NCI-H82 treated with DMSO at 0.1 percent for 48 hours (cell line): ENCODE measurements at regions not wholly inside any gene's neighbourhood (a gene's known extent, or its start where the extent isn't known, plus 50 kb on each side); places are given as distances from the start of the nearest gene placed in this dataset.
A peak's percentile ranks its signal among the peaks of the same experiment; 100 is the strongest.

ENCODE experiments used
- DNase-seq: peaks from one replicate; lab custom pipeline; 2025; ENCODE audit not compliant: unreplicated experiment; lab: John Stamatoyannopoulos, UW

DNA sequence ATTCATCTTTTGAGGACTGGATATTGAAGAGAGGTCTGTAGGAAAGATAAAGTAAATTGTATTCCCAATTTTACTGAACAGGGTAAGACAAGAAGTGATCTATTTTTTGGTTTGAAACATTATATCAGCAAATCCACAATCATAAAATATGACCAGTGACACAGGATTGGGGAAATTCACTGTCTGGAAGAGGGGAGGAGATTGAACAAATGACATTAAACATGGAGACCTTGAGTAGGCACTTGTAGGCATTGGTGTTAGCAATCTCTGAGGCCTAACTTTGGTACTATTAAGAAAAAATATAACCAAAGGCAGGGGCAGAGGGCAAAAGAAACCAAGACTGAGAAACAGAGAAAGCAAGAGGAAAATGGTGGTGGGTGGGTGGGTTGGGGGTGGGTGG, 132.6 kb upstream of the TMEM161B start:
- DNase-seq = no peak

DNA sequence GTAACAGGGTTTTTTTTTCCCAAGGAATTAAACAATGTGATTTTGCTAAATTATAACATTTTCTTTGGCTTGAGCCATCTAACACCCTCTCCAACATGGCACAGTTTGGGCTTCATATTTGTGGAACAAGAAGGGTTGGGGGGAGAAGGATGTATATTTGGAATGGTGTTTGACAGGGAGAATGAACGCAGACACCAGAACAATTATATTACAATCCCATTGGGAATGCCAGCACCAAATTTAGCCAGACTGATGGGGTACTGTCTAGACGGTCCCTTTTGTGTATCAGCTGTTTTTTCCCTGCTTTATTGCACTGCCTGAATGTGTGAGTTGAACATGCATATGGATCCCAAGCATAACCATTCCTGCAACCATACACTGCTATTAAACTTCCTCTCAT, 130.9 kb upstream of the TMEM161B start:
- DNase-seq = no peak

DNA sequence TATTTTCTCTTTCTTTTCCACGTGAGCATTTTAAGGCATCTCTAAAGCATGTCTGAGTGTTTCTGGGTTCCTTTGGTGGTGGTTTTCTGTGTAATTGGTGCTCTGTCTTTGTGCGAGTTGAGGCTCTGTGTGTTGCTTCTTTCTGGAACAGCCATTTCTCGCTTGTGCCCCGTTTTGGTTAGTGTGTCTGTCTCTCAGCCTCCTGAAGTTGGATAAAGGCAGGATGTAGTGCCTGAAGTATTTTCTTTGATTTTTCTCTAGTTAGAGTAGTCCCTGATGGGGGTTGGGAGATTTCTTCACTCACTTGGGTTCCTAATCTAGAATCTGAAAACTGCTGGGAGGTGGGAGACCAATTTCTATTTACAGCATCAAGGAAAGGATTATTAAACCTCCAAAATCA, 129.7 kb upstream of the TMEM161B start:
- no peak for DNase-seq

DNA sequence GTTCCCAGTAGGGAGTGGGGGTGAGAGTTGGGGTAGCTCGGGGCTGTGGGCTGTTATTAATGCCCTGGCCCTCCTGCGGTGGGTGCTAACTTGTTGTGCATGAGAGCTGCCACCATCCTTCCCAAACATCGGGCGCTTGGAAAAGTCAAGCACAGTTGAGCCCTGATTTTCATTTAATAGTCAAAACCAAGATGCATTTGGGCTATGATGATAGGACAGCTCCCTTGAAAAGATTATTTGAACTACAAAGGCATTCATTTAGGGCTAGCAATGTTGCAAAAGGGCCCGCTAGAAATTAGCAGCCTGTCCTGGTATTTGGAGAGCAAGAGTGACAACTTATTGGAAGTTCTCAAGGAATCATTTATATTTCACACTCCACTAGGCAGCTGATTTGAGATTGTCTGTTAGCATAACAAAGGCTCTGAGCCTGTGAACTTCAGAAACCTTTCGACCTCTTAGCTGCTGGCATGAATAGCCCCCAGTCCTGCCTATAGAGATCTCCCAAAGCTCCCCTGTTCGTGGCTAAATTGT, 128.2 kb upstream of the TMEM161B start:
- no peak for DNase-seq

DNA sequence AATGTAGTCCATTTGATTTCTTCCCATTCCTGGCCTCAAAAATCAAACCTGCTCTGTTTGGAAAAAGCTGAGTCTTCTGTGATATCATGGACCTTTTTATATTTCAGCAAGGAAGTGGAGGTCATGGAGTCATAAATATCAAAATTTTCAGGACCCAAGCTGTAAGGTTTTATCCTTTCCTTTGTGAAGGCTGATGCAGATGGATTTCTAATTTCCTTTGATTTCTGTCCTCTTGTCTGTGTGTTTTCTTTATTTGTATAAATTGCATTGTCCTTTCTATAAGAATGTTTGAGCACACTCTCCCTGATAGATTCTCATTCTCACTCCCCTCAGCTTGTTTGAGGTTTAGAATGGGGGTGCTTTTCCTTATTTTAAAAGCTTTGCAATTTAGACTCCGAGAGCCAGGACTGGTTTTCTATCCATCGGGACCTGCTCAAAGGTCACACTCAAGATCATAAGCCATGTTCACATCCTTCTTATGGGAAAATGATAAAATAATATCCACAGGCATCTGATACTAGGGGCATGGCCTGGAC, 127.4 kb upstream of the TMEM161B start:
- no peak for DNase-seq

DNA sequence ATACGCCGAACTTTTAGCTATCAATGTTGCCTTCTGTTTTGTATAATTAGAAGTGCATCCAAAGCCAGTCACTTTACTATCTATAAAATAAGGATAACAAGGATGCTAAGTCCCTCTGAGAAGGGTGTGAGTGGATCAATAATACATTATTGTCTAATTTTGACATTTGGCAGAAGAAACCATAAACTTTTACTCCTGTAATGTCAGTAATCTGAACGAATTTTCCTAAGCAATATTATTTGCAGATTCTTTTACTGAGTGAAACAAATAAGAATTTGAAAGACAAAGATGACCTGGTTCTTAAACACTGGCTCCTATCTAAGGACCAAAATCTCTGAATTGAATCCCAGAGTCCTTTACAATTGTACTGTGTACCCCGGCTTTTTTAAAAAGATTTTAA, 126.6 kb upstream of the TMEM161B start:
- DNase-seq = no peak

DNA sequence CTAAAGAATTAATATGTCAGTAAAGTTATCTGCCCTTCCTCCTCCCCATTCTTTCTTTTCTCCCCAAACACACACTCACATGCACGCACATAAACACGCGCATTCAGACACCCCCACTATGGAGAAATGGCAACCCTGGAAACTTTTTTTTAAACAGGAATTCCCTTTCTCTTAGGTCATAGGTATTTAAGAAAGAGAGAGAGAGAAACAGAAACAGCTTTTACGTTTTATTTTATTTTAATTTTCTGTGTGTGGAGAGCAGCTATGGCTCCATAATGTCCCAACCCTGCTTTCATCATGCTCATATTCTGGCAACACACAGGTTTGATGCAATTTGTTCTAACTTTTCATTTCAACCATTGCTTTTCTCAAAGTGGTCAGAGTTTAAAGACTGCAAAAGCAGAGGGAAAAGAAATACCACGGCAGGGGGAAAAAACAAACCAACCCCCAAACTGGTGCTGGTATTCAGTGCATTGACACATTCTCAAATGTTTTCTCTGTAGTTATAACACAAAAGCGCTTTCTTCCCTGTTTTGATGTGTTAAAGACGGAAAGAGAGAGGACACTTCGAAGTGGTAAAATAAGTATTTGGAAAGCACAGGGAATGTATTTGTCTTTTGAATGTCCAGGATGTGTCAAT, 126.0 kb upstream of the TMEM161B start:
- no peak for DNase-seq

DNA sequence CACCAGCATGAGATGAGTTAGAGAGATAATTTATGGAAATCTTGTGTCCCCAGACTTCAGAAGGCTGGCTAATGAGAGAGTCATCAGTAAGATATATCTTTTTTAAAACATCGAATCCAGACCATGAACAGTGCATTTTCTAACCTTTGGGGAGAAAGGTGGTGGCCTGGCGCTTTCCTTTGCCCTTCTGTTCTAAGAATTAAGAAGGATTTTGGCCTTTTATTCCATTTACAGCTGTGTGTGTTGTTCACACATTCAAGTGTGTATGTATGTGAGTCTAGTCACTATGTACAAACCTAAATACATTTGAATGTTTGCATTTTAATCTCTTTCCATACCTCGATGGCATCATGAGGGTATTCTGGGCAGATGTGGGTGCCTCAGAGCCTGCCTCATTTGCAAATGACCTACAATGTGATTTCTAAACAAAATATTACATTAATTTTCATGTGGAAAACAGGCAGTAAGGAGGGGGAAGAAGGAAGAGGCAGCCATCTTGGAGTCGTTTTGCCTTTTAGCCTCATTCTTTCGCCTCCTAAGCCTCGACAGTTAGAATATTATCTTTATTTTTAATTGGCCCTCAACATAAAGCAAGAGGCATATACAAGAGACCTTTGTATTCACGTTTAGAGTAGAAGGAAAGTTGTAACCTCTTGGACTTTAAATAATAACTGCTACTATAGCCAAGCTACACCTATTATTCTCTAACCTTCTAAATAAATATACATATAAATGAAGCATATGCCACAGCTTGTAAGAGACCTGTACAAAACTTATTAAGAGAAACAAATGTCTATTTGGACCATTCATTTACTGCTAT, 125.3 kb upstream of the TMEM161B start:
- DNase-seq = no peak

DNA sequence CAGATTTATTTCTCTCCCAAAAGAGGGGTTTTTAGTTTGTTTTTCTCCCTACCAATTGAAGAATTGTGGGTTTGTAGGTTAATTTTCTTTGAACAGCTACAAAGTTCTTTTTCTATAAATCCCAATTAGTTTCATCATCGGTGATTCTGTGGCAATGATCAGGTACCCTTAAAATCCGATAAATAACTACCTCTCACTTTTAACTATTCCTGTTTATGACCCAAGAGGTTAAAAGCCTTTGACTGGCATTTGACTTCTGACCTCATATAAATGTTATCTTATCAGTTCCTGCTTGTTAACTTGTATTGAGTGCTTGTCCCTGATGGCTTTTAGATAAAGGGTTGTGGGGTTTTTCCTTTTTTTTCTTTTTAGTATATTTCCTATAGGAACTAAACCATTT, 124.4 kb upstream of the TMEM161B start:
- DNase-seq = no peak

DNA sequence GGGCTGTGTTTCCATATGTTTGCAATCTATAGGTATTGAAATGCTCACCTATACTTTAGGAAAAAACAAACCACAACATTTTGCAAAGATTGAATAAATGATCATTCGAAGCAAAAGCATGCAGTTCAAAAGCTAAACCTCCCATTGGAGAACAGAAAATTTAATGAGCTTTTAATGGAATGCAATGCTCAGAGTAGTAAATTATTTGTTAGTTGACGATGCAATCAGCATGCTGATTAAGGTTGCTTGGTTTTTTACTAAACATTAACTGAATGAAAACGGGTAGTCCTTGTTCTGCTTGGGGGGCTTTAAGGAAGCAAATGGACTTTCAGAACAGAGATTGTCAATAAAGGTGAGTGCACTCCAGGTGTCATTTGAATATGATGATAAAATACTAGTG, 123.3 kb upstream of the TMEM161B start:
- no peak for DNase-seq

DNA sequence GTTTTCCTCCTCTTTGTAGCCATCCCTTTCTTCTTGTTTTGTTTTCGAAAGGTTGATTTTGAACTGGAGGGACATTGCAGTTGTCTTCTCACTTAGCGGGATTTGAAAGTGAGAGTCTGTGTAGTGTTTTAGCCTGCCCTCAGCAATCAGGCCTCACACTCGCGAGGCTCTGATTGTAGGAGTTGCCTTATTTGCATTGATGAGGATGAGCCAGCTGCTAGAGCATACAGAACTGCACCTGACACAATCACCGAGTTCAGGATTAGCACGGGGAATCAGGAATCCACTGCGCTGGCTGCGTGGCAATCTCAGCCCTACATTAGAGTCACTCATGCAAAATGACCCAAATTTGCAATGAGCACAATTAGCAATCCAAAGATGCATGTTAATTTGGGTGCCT, 122.5 kb upstream of the TMEM161B start:
- DNase-seq = peak; percentile 34

DNA sequence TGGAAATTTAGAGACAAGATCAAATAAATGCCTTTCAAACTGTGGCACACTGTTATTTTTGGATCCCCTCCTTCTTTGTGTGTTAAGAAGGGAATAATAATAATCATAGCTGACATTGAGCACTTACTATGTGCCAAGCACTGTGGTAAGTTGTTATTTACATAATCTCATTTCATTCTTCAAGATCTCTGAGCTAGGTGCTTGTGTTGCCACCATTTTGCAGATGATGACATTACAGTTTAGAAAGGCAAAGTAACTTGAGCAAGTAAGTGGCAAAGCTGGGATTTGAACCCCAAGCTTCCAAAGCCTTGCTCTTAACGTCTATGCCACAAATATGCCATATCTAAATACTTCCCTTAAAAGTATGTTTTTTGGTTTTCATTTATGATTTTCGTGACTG, 121.8 kb upstream of the TMEM161B start:
- DNase-seq = no peak

DNA sequence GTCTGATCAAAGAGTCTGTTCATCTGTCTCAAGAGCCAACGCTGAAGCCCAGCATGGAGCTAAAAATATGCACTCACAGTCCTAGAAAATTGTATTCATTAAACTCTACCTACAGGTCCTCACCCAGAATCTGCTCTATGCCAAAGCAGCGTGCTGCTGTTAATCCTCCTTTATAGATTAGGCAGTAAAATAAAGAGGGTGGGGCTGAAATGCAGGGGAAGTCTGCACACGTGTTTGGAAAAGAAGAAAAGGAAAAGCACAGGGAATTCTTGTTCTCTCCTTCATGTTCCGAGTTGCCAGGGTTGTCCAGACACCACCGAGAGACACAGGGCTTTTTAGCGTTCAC, 121.4 kb upstream of the TMEM161B start:
- peak; percentile 38 for DNase-seq

DNA sequence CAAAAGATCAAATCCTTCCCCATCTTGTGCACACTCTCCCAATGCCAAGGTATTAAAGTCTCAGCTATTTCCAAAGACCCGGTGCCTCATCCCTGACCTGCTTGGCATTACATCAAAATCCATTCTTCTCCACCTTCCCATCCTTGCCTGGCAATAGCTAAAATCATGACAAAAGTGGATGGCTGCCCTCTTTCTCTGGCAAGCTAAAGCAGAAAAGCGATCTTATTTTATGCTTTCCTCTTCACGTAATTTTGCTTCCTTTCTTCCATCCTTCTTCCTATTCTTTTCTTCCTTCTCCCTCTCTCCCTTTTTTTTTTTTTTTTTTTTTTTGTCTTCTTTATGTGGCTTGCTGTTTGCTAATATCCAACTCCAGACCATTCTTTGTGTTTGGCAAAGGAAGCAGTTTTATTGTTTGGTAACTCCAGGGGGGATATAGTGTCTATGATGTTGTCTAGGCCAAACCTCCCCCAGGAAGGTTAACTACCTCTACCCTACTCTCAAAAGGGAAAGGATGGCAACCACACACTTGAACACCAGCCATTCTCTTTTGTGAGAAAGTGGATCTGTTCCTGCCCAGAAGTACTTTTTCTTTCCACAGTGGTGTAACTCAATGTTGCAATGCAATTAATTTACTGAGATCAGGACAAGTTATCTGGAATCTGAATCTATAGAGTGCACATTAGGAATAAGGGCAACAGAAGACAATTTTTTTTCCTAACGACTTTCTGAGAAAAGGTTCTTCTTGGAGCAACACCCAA, 120.9 kb upstream of the TMEM161B start:
- no peak for DNase-seq

DNA sequence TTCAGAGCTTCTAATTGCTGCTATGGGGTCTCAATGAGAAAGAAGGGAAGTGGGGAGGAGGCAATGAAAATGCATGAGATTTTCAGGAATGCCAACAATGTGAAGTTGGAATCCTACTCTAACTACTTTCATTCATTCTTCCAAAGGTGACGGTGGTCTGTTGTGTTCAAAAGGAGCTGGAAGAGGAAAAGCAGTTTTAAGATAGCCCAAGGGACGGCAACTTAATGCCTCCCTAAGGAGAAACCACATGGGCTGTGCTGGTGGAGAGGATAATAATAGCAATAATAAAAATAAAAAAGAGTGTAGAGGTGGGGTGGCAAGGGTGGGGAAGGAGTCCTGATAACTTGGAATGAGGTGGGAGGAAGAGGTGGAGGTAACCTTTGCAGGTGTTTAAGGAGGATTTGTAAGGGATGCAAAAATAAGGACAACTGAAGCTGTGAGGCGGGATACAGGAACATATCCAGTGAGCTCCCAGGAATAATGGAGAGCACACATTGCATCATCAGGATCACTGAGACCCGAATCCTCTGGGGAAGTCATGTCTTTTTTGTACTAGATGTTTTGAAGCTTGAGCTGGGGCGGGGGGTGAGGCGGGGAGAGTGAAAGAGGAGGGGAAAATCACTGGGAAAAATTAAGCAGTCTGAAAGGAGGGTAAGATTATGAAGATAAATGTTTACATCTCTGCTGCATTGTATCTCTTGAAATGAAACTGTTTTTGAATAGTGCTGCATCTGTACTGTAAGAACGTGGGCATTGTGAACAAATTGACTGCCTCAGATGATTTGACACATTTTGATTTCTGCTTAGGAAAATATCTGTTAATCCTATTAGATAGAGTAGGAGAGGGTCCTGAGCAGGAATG, 120.1 kb upstream of the TMEM161B start:
- no peak for DNase-seq

DNA sequence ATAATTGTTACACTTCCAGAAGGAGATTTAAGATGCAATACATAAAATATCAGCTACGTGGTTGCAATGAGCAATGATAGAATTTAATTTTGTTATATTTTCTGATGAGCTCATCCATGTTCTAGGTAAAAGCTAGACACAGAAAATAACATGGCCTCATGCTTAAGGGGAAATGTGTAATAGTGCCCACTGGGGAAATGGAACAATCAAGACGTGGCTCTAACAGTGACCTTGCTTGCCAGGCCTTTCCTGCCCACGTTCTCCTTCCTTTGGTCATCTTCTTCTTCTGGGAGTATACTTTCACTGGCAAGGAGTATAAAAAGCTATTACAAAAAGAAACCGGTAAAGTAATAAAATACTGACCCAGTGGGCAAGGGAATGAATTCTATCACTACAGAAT, 116.2 kb upstream of the TMEM161B start:
- DNase-seq = no peak

DNA sequence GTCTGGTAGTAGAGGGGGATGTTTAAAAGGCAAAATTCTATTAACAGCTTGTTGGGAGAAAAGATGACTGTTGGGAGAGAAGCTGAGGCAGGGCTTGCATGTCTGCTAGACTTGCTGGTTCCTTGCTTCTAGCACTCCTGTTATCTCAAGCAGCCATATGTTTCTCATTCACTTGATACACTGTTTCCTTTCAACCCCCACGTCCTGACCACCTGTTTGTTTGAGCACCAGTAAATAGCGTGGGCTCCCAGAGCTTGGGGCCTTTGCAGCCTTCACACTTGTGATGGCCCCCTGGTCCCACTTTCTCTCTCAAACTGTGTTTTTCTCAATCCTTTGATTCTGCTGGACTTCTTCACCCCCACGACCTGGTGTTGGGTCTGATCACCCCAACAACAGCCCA, 111.7 kb upstream of the TMEM161B start:
- DNase-seq = no peak

DNA sequence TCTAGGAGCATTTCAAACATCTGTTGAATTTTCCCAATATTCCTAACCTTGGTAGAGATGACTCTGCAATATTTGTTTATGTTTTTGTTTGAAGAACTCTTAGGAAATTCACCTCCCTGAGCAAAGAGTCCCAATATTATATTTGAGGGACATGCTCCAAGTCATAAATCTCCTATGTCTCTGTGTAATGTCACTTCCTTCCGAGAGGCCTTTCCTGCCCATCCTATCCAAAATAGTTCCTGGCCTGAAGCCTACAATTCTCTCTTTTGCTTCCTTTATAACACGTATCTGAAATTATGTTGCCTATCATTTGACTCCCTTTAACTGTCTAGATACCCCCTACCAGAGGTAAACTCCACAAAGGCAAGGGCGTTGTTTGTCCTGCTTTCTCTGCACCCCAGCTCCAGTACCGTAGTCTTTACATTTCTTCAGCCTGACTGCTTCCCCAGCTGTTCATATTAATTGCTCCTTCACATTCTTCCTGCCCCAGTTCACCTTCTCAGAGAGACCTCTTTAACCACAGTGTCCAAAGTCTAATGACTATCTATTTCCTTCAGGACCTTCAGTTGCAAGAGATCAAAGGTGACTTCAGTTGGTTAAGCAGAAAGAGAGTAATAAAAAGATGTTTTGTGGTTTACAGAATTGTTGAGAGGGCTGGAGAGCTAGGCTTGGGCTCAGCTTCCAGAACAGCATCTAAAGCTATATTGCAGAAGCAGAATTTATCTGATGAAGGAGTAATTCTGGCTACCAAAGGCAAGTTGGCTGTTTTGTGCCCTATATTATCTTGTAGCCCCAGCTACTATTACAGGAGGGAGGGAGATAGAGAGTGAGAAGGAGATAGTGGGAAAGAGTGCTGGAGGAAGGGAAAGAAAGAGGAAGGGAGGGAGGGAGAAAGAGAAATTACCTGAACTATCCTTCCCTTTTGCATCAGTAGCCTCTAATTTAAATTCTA, 109.3 kb upstream of the TMEM161B start:
- DNase-seq = no peak

DNA sequence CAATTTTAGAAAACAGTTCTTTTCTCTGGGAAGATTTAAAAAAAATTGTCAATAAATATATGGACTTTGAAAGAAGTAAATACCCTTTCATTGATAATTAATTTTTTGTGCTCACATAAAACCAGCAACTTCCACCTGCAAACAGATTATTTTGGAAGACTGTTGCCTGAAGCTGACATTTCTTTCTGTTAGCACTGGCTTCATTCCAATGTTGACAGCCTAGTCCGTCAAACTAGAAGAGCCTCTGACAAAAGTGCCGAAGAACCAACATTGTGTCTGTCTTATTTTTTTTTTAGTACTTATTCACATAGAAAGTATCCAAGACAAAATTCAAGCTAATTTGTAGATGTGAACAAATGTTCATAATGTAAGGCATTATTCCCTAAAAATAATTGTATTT, 108.6 kb upstream of the TMEM161B start:
- no peak for DNase-seq

DNA sequence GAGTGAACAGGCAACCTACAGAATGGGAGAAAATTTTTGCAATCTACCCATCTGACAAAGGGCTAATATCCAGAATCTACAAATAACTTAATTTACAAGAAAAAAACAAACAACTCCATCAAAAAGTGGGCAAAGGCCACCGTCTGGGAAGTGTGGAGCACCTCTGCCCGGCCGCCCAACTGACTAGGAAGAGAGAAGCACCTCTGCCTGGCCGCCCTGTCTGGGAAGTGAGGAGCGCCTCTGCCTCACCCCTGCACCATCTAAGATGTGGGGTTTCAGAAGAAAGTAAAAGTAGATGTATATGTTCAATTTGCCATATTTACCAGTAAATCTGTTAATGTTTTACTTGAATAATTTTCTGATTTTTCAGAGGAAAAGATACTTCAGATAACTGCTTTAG, 108.1 kb upstream of the TMEM161B start:
- no peak for DNase-seq
